ENCODE measurements at regions not wholly inside any gene's neighbourhood (a gene's known extent, or its start where the extent isn't known, plus 50 kb on each side); places are given as distances from the start of the nearest gene placed in this dataset.

DNA sequence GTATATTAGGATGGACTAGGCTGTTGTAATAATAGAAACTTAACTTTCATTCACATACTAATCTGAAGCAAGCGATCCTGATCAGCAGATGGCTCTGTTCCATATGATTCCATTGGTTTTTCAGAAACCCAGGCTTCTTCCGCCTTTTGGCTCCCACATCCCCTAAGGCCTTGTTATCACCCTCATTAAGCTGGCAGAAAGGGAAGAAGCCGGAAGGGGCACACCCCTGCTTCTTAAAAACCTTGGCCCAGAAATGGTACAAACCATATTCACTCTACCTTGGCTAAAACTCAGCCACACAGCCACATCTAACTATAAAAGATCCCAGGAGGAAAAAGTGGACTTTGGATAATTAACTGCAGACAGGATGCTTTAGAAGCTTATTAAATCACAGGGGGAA is 329.2 kb downstream of the PCNX1 start:
- Histone ChIP-seq H2AFZ (ENCODE audit: low read depth, low read length) (no peak overlapping the region), H3K9ac (replicated peaks; ENCODE audit: extremely low read depth, insufficient read depth, low read length) (no peak overlapping the region), H3K79me2 (ENCODE audit: control insufficient read depth, insufficient read depth, low read length) (no peaks in the 10 kb centered on the region), H3K27me3 (ENCODE audit: control insufficient read depth in 2 of 2, insufficient read depth in 2 of 2, low read length in 2 of 2) (no peaks in the 10 kb centered on the region), H3K9me1 (replicated peaks; ENCODE audit: control insufficient read depth, extremely low read depth, insufficient read depth, low read length) (no peaks in the 10 kb centered on the region), H3K27ac (ENCODE audit: insufficient read depth, low read depth, low read length) (no peak overlapping the region), H3K4me1 (ENCODE audit: control insufficient read depth, extremely low read depth, insufficient read depth, low read length) (no peaks in the 10 kb centered on the region), H4K20me1 (replicated peaks; ENCODE audit: control insufficient read depth, extremely low read depth, insufficient read depth, low read length) (no peaks in the 10 kb centered on the region), H3K4me3 (replicated peaks in 1 of 3; ENCODE audit: insufficient read depth in 1 of 3, low read depth in 1 of 3, low read length in 3 of 3) (no peak overlapping the region), H3K36me3 (ENCODE audit: control insufficient read depth in 2 of 2, extremely low read depth in 1 of 2, insufficient read depth in 2 of 2, low read length in 2 of 2) (no peaks in the 10 kb centered on the region), H3K4me2 (ENCODE audit: insufficient read depth, low read length) (no peak overlapping the region), H3K9me3 (replicated peaks; ENCODE audit: control insufficient read depth, insufficient read depth, low read length) (no peaks in the 10 kb centered on the region)
- TF ChIP-seq GATA2 (IDR thresholded peaks at IDR 0.05; ENCODE audit: insufficient read depth, insufficient read length, low read depth, low read length) (no peak), EZH2 (IDR thresholded peaks at IDR 0.05; ENCODE audit: borderline replicate concordance, low read depth, low read length, severe bottlenecking) (no peak), JUN (IDR thresholded peaks at IDR 0.05; ENCODE audit: borderline replicate concordance, insufficient read depth, insufficient read length, low read depth) (no peak)
- TF ChIP-seq, protein P1, sequence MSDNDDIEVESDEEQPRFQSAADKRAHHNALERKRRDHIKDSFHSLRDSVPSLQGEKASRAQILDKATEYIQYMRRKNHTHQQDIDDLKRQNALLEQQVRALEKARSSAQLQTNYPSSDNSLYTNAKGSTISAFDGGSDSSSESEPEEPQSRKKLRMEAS (IDR thresholded peaks at IDR 0.05; ENCODE audit: insufficient read depth, insufficient read length) = no peak
- ChIA-PET CTCF (interaction anchor here (0.9 kb wide), 1 partner anchor 55 kb away, joined by 3 read pairs; no protein-coding TSS in a partner anchor), POLR2A (no interaction called here)
- DNase-seq (ENCODE audit: low read depth, low spot score) (peak; percentile 18), FAIRE-seq (no peak)
- dilution Hi-C loops (cut with MboI; ENCODE audit: extremely low pct_ligation_motif_present, low sequenced_read_pairs) = no loop called here
- no TSS peak for BruUV-seq (replicated peaks)
- intact Hi-C loops (cut with micrococcal nuclease) = no loop called here

DNA sequence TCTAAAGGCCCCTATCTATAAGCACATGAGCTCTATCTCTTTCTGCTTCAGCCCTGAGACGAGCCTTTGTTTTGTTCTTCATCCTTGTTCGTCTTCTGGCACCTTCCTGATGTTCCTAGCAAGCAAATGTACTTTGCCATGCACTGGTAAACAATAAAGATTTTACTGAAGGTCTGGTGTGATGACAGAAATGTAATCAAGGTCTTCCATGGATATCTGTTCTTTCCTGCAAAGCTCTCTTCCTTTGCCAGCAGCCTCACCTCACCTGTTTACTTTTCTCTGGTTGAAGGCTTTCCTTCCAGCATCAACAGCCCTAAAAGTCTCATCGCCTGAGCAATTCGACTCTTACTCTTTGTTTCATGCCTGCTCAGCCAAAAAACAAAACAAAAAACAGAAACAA is 330.3 kb downstream of the PCNX1 start:
- ChIA-PET CTCF (interaction anchor here (0.9 kb wide), 1 partner anchor 54 kb away, joined by 3 read pairs; no protein-coding TSS in a partner anchor), POLR2A (no interaction called here)
- FAIRE-seq = no peak
- Histone ChIP-seq H3K9me3 (replicated peaks; ENCODE audit: control insufficient read depth, insufficient read depth, low read length) (no peaks in the 10 kb centered on the region), H3K9me1 (replicated peaks; ENCODE audit: control insufficient read depth, extremely low read depth, insufficient read depth, low read length) (no peaks in the 10 kb centered on the region), H3K4me1 (ENCODE audit: control insufficient read depth, extremely low read depth, insufficient read depth, low read length) (peaks cover 3% of the 10 kb centered on the region), H2AFZ (ENCODE audit: low read depth, low read length) (no peak overlapping the region), H4K20me1 (replicated peaks; ENCODE audit: control insufficient read depth, extremely low read depth, insufficient read depth, low read length) (no peaks in the 10 kb centered on the region), H3K36me3 (ENCODE audit: control insufficient read depth in 2 of 2, extremely low read depth in 1 of 2, insufficient read depth in 2 of 2, low read length in 2 of 2) (no peaks in the 10 kb centered on the region), H3K4me2 (ENCODE audit: insufficient read depth, low read length) (no peak overlapping the region), H3K9ac (replicated peaks; ENCODE audit: extremely low read depth, insufficient read depth, low read length) (no peak overlapping the region), H3K27me3 (ENCODE audit: control insufficient read depth in 2 of 2, insufficient read depth in 2 of 2, low read length in 2 of 2) (no peaks in the 10 kb centered on the region), H3K4me3 (replicated peaks in 1 of 3; ENCODE audit: insufficient read depth in 1 of 3, low read depth in 1 of 3, low read length in 3 of 3) (no peak overlapping the region), H3K79me2 (ENCODE audit: control insufficient read depth, insufficient read depth, low read length) (no peaks in the 10 kb centered on the region), H3K27ac (ENCODE audit: insufficient read depth, low read depth, low read length) (no peak overlapping the region)
- intact Hi-C loops (cut with micrococcal nuclease) (no loop called here), dilution Hi-C loops (cut with MboI; ENCODE audit: extremely low pct_ligation_motif_present, low sequenced_read_pairs) (no loop called here)
- no TSS peak for BruUV-seq (replicated peaks)
- TF ChIP-seq EZH2 (IDR thresholded peaks at IDR 0.05; ENCODE audit: borderline replicate concordance, low read depth, low read length, severe bottlenecking) (no peak), FOS (IDR thresholded peaks at IDR 0.05; ENCODE audit: borderline replicate concordance, insufficient read depth, low read length) (no peak), GATA2 (IDR thresholded peaks at IDR 0.05; ENCODE audit: insufficient read depth, insufficient read length, low read depth, low read length) (no peak), MYC (IDR thresholded peaks at IDR 0.05; ENCODE audit: low read depth, low read length) (no peak), JUN (IDR thresholded peaks at IDR 0.05; ENCODE audit: borderline replicate concordance, insufficient read depth, insufficient read length, low read depth) (no peak), POLR2A (IDR thresholded peaks at IDR 0.05; ENCODE audit: low read depth, low read length) (no peak), POLR2AphosphoS5 (IDR thresholded peaks at IDR 0.05; ENCODE audit: insufficient read depth, low read depth, low read length) (no peak)
- TF ChIP-seq, protein P1 (IDR thresholded peaks at IDR 0.05; ENCODE audit: insufficient read depth, insufficient read length) = no peak
- TF ChIP-seq, protein P2, sequence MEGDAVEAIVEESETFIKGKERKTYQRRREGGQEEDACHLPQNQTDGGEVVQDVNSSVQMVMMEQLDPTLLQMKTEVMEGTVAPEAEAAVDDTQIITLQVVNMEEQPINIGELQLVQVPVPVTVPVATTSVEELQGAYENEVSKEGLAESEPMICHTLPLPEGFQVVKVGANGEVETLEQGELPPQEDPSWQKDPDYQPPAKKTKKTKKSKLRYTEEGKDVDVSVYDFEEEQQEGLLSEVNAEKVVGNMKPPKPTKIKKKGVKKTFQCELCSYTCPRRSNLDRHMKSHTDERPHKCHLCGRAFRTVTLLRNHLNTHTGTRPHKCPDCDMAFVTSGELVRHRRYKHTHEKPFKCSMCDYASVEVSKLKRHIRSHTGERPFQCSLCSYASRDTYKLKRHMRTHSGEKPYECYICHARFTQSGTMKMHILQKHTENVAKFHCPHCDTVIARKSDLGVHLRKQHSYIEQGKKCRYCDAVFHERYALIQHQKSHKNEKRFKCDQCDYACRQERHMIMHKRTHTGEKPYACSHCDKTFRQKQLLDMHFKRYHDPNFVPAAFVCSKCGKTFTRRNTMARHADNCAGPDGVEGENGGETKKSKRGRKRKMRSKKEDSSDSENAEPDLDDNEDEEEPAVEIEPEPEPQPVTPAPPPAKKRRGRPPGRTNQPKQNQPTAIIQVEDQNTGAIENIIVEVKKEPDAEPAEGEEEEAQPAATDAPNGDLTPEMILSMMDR (IDR thresholded peaks at IDR 0.05; ENCODE audit: extremely low read depth in 1 of 2, insufficient read depth in 1 of 2, low read depth in 1 of 2, low read length in 2 of 2) = no peak
- no peak for DNase-seq (ENCODE audit: low read depth, low spot score)
